ENCODE measurements at regions not wholly inside any gene's neighbourhood (a gene's known extent, or its start where the extent isn't known, plus 50 kb on each side); places are given as distances from the start of the nearest gene placed in this dataset.

GRCh38 chr13:76017861-76018556, 381.9 kb downstream of the LMO7 start:
- H3K9me3 ChIP-seq (ENCODE audit: low read length), result no peaks in the 10 kb centered on the region
- no peak overlapping the region for H3K27ac ChIP-seq (ENCODE audit: low read depth, low read length)
- no peak overlapping the region for H3K4me3 ChIP-seq (ENCODE audit: low read depth in 1 of 2, low read length in 2 of 2)
- no peaks in the 10 kb centered on the region for H3K27me3 ChIP-seq (ENCODE audit: control insufficient read depth in 1 of 2, insufficient read depth in 2 of 2, low read length in 2 of 2)
- no peaks in the 10 kb centered on the region for H3K4me1 ChIP-seq (ENCODE audit: insufficient read depth, low read length)
- no peak overlapping the region for H3K9ac ChIP-seq (ENCODE audit: low read length)
- H3K36me3 ChIP-seq (ENCODE audit: insufficient read depth, low read length), result no peaks in the 10 kb centered on the region

GRCh38 chr13:76016799-76017400, 380.8 kb downstream of the LMO7 start:
- no peaks in the 10 kb centered on the region for H3K9me3 ChIP-seq (ENCODE audit: low read length)
- H3K36me3 ChIP-seq (ENCODE audit: insufficient read depth, low read length), result no peaks in the 10 kb centered on the region
- H3K27me3 ChIP-seq (ENCODE audit: control insufficient read depth in 1 of 2, insufficient read depth in 2 of 2, low read length in 2 of 2), result no peaks in the 10 kb centered on the region
- H3K9ac ChIP-seq (ENCODE audit: low read length), result no peak overlapping the region
- no peak overlapping the region for H3K27ac ChIP-seq (ENCODE audit: low read depth, low read length)
- H3K4me1 ChIP-seq (ENCODE audit: insufficient read depth, low read length), result no peaks in the 10 kb centered on the region
- H3K4me3 ChIP-seq (ENCODE audit: low read depth in 1 of 2, low read length in 2 of 2), result no peak overlapping the region

DNA sequence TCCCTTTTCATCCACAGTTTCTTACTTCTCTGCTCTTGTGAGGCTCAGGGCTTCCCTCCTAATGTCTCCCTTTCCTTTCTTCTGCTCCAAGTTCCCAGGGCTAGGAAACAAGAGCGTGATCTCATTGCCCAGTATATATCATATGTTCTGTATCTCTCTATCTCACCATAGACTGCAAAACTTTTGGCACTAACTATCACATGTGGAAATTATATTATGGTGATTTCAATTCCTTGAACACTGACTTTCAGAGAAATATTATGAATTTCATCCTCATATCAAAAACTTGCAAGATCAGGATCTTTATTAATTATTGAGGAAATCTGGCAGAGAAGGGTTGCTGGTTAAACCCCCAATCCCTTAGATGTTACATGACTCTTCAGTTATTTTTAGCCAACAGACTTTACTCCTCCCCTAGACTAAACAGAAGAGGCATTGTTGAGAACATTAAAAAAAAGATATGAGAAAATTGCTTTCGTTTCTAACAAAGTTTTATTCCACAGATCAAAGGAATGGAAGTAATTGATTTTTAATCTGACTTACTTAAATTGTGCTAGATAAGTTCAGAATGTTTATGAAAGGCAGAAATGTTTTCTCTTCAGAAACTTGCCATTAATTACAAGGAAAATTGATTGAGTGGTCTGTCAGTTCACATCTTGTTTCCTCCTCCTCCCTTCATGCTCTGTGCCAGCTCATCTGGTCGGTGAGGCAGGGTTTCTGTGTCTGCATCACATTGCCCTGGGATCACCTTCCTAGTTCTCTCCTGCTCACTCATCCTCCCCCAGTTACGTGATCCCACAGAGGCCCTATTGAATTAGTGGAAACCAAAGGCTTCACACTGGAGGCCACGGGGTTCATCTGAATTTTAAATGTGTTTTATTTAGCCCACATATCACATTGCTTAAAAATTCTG, 378.5 kb downstream of the LMO7 start:
- no peak overlapping the region for H3K4me3 ChIP-seq (ENCODE audit: low read depth in 1 of 2, low read length in 2 of 2)
- no peak overlapping the region for H3K9ac ChIP-seq (ENCODE audit: low read length)
- H3K4me1 ChIP-seq (ENCODE audit: insufficient read depth, low read length), result no peaks in the 10 kb centered on the region
- H3K27me3 ChIP-seq (ENCODE audit: control insufficient read depth in 1 of 2, insufficient read depth in 2 of 2, low read length in 2 of 2), result no peaks in the 10 kb centered on the region
- no peaks in the 10 kb centered on the region for H3K9me3 ChIP-seq (ENCODE audit: low read length)
- H3K27ac ChIP-seq (ENCODE audit: low read depth, low read length), result no peak overlapping the region
- H3K36me3 ChIP-seq (ENCODE audit: insufficient read depth, low read length), result no peaks in the 10 kb centered on the region

- no peak overlapping the region for H3K27ac ChIP-seq (ENCODE audit: low read depth, low read length)
These were observed 376.1 kb downstream of the LMO7 start for GRCh38 chr13:76012091-76012721.

DNA sequence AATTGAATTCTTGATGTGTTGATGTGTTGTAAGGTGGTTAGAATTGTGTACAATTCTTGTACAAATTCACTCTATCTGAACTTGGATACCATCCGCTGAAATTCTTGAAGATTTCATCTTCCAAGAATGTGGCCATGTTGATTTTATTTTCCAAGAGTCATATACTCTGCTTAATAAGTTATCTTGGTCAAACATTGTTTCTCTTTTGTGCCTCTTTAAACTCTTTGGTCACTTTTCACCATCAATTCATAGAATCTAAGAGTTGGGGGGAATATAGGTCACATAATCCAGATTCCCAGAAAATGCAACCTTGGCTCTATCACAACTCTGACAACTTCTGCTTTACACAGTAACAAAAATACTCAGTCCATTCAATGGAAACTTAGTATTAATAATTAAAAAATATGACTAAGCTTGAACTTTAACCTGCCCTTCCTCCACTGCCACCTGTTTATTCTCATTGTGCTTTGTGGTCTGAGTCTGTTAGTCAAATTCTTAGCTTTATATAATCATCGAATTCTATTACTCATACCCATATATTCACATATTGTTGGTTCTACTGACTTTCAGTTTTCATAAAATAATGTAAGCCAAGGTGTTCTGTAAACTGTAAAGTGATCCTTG, 373.2 kb downstream of the LMO7 start:
- Histone ChIP-seq H3K4me1 (ENCODE audit: insufficient read depth, low read length) (no peaks in the 10 kb centered on the region), H3K27me3 (ENCODE audit: control insufficient read depth in 1 of 2, insufficient read depth in 2 of 2, low read length in 2 of 2) (no peaks in the 10 kb centered on the region), H3K9ac (ENCODE audit: low read length) (no peak overlapping the region), H3K4me3 (ENCODE audit: low read depth in 1 of 2, low read length in 2 of 2) (no peak overlapping the region), H3K9me3 (ENCODE audit: low read length) (no peaks in the 10 kb centered on the region), H3K36me3 (ENCODE audit: insufficient read depth, low read length) (no peaks in the 10 kb centered on the region), H3K27ac (ENCODE audit: low read depth, low read length) (no peak overlapping the region)

More at GRCh38 chr13:76012091-76012721, 376.1 kb downstream of the LMO7 start:
- H3K27me3 ChIP-seq (ENCODE audit: control insufficient read depth in 1 of 2, insufficient read depth in 2 of 2, low read length in 2 of 2), result no peaks in the 10 kb centered on the region
- no peaks in the 10 kb centered on the region for H3K4me1 ChIP-seq (ENCODE audit: insufficient read depth, low read length)
- no peaks in the 10 kb centered on the region for H3K9me3 ChIP-seq (ENCODE audit: low read length)
- no peak overlapping the region for H3K9ac ChIP-seq (ENCODE audit: low read length)
- H3K36me3 ChIP-seq (ENCODE audit: insufficient read depth, low read length), result no peaks in the 10 kb centered on the region
- H3K4me3 ChIP-seq (ENCODE audit: low read depth in 1 of 2, low read length in 2 of 2), result no peak overlapping the region

DNA sequence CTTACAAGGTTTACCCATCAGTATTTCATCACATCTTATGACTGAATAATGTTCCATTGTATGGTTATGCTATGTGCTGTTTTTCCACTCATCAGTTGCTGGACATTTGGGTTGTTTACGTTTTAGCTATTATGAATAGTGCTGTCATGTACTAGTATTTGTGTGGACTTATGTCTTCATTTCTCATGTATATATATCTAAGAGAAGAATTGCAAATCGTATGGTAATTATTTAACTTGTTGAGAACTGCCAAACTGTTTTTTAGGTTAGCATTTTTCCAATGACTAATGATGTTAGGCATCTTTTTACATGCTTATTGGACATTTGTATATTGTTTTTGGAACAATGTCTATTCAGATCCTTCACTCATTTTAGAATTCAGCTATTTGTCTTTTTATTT, 368.3 kb downstream of the LMO7 start:
- Histone ChIP-seq H3K4me1 (ENCODE audit: insufficient read depth, low read length) (no peaks in the 10 kb centered on the region), H3K27ac (ENCODE audit: low read depth, low read length) (no peak overlapping the region), H3K36me3 (ENCODE audit: insufficient read depth, low read length) (no peaks in the 10 kb centered on the region), H3K9ac (ENCODE audit: low read length) (no peak overlapping the region), H3K4me3 (ENCODE audit: low read depth in 1 of 2, low read length in 2 of 2) (no peak overlapping the region), H3K9me3 (ENCODE audit: low read length) (no peaks in the 10 kb centered on the region), H3K27me3 (ENCODE audit: control insufficient read depth in 1 of 2, insufficient read depth in 2 of 2, low read length in 2 of 2) (no peaks in the 10 kb centered on the region)

- no peak overlapping the region for H3K4me3 ChIP-seq (ENCODE audit: low read depth in 1 of 2, low read length in 2 of 2)
- no peaks in the 10 kb centered on the region for H3K9me3 ChIP-seq (ENCODE audit: low read length)
- no peak overlapping the region for H3K27ac ChIP-seq (ENCODE audit: low read depth, low read length)
- H3K4me1 ChIP-seq (ENCODE audit: insufficient read depth, low read length), result no peaks in the 10 kb centered on the region
- no peaks in the 10 kb centered on the region for H3K27me3 ChIP-seq (ENCODE audit: control insufficient read depth in 1 of 2, insufficient read depth in 2 of 2, low read length in 2 of 2)
- H3K9ac ChIP-seq (ENCODE audit: low read length), result no peak overlapping the region
- no peaks in the 10 kb centered on the region for H3K36me3 ChIP-seq (ENCODE audit: insufficient read depth, low read length)
These were observed 364.0 kb downstream of the LMO7 start for GRCh38 chr13:76000131-76000530.

- H3K27me3 ChIP-seq (ENCODE audit: control insufficient read depth in 1 of 2, insufficient read depth in 2 of 2, low read length in 2 of 2), result no peaks in the 10 kb centered on the region
- H3K36me3 ChIP-seq (ENCODE audit: insufficient read depth, low read length), result no peaks in the 10 kb centered on the region
- no peak overlapping the region for H3K4me3 ChIP-seq (ENCODE audit: low read depth in 1 of 2, low read length in 2 of 2)
- no peak overlapping the region for H3K9ac ChIP-seq (ENCODE audit: low read length)
- H3K4me1 ChIP-seq (ENCODE audit: insufficient read depth, low read length), result no peaks in the 10 kb centered on the region
- no peaks in the 10 kb centered on the region for H3K9me3 ChIP-seq (ENCODE audit: low read length)
- no peak overlapping the region for H3K27ac ChIP-seq (ENCODE audit: low read depth, low read length)
These were observed 360.5 kb downstream of the LMO7 start for GRCh38 chr13:75996582-75996981.

- no peaks in the 10 kb centered on the region for H3K27me3 ChIP-seq (ENCODE audit: control insufficient read depth in 1 of 2, insufficient read depth in 2 of 2, low read length in 2 of 2)
- H3K9me3 ChIP-seq (ENCODE audit: low read length), result no peaks in the 10 kb centered on the region
- H3K4me1 ChIP-seq (ENCODE audit: insufficient read depth, low read length), result no peaks in the 10 kb centered on the region
- H3K4me3 ChIP-seq (ENCODE audit: low read depth in 1 of 2, low read length in 2 of 2), result no peak overlapping the region
- no peaks in the 10 kb centered on the region for H3K36me3 ChIP-seq (ENCODE audit: insufficient read depth, low read length)
- no peak overlapping the region for H3K9ac ChIP-seq (ENCODE audit: low read length)
- no peak overlapping the region for H3K27ac ChIP-seq (ENCODE audit: low read depth, low read length)
These were observed 359.8 kb downstream of the LMO7 start for GRCh38 chr13:75995966-75996365.

- no peaks in the 10 kb centered on the region for H3K36me3 ChIP-seq (ENCODE audit: insufficient read depth, low read length)
- no peaks in the 10 kb centered on the region for H3K27me3 ChIP-seq (ENCODE audit: control insufficient read depth in 1 of 2, insufficient read depth in 2 of 2, low read length in 2 of 2)
- H3K4me3 ChIP-seq (ENCODE audit: low read depth in 1 of 2, low read length in 2 of 2), result no peak overlapping the region
- no peaks in the 10 kb centered on the region for H3K9me3 ChIP-seq (ENCODE audit: low read length)
- no peak overlapping the region for H3K27ac ChIP-seq (ENCODE audit: low read depth, low read length)
- no peaks in the 10 kb centered on the region for H3K4me1 ChIP-seq (ENCODE audit: insufficient read depth, low read length)
- no peak overlapping the region for H3K9ac ChIP-seq (ENCODE audit: low read length)
These were observed 357.7 kb downstream of the LMO7 start for GRCh38 chr13:75993823-75994222.

DNA sequence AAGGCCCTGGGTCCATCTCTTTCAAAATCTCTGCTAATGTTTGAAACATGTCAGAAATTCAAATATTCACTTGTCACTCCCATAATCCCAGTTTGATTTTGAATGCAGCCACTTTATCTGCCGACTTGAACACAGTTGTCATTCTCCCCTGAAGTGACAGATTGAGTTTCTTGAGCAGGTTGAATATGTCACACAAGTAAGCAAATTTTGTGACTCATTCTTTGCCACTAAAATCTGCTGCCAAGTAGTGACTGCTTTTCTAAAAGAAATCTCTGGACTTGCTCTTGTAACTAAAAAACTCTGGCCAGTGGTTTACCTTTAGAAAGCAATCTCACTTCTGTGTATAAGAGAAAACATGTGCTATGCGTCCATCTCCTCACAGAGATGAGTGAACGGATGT, 357.1 kb downstream of the LMO7 start:
- Histone ChIP-seq H3K4me3 (ENCODE audit: low read depth in 1 of 2, low read length in 2 of 2) (no peak overlapping the region), H3K9ac (ENCODE audit: low read length) (no peak overlapping the region), H3K27me3 (ENCODE audit: control insufficient read depth in 1 of 2, insufficient read depth in 2 of 2, low read length in 2 of 2) (no peaks in the 10 kb centered on the region), H3K27ac (ENCODE audit: low read depth, low read length) (no peak overlapping the region), H3K9me3 (ENCODE audit: low read length) (no peaks in the 10 kb centered on the region), H3K4me1 (ENCODE audit: insufficient read depth, low read length) (no peaks in the 10 kb centered on the region), H3K36me3 (ENCODE audit: insufficient read depth, low read length) (no peaks in the 10 kb centered on the region)
